ENCODE measurements at regions not wholly inside any gene's neighbourhood (a gene's known extent, or its start where the extent isn't known, plus 50 kb on each side); places are given as distances from the start of the nearest gene placed in this dataset.

GRCh38 chr14:98369344-98369743 is 902.7 kb downstream of the BCL11B start:
- DNase-seq: no peak
- WGBS (ENCODE audit: insufficient coverage, low lambda C conversion rate): no CpG with 5 or more reads among the region's 2 CpGs
- H3K27me3 ChIP-seq (ENCODE audit: control insufficient read depth, insufficient read depth, low read length): no peaks in the 10 kb centered on the region
- H3K9me3 ChIP-seq (ENCODE audit: control insufficient read depth, low read depth, low read length): no peaks in the 10 kb centered on the region
- H3K36me3 ChIP-seq (ENCODE audit: control insufficient read depth, insufficient read depth, low read length): no peaks in the 10 kb centered on the region
- H3K4me1 ChIP-seq (ENCODE audit: control insufficient read depth, insufficient read depth, low read length): no peaks in the 10 kb centered on the region
- H3K4me3 ChIP-seq (ENCODE audit: low read length): no peak overlapping the region
- H3K27ac ChIP-seq (ENCODE audit: low read length): no peak overlapping the region

- no peaks in the 10 kb centered on the region for H3K36me3 ChIP-seq (ENCODE audit: control insufficient read depth, insufficient read depth, low read length)
- no peak for DNase-seq
- no peak overlapping the region for H3K27ac ChIP-seq (ENCODE audit: low read length)
- H3K4me3 ChIP-seq (ENCODE audit: low read length): no peak overlapping the region
- no peaks in the 10 kb centered on the region for H3K9me3 ChIP-seq (ENCODE audit: control insufficient read depth, low read depth, low read length)
- WGBS (ENCODE audit: insufficient coverage, low lambda C conversion rate): no CpG with 5 or more reads among the region's 6 CpGs
- H3K27me3 ChIP-seq (ENCODE audit: control insufficient read depth, insufficient read depth, low read length): no peaks in the 10 kb centered on the region
- H3K4me1 ChIP-seq (ENCODE audit: control insufficient read depth, insufficient read depth, low read length): no peaks in the 10 kb centered on the region
Observed at GRCh38 chr14:98370352-98370751, 901.6 kb downstream of the BCL11B start.

DNA sequence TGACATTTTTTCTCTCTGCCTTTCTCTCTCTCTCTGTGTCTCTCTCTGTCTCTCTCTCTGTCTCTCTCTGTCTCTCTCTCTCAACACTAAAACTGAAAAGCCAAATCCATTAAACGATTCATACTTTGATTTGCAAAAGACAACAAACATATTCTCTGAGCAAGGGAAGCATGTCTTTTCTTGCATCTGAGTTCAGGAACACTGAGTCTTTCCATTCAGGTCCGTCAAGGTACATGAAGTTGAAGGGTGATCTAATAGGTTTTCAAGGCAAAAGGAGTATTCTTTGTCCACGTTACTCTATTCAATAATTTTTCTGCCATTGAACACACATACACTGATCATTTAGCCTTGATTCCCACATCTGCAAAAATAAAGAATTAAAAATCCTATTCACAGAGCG is 900.9 kb downstream of the BCL11B start:
- Histone ChIP-seq H3K27me3 (ENCODE audit: control insufficient read depth, insufficient read depth, low read length) (no peaks in the 10 kb centered on the region), H3K27ac (ENCODE audit: low read length) (no peak overlapping the region), H3K36me3 (ENCODE audit: control insufficient read depth, insufficient read depth, low read length) (no peaks in the 10 kb centered on the region), H3K9me3 (ENCODE audit: control insufficient read depth, low read depth, low read length) (no peaks in the 10 kb centered on the region), H3K4me3 (ENCODE audit: low read length) (no peak overlapping the region), H3K4me1 (ENCODE audit: control insufficient read depth, insufficient read depth, low read length) (no peaks in the 10 kb centered on the region)
- 80% methylated on average over 2 of the region's 4 CpGs for WGBS (ENCODE audit: insufficient coverage, low lambda C conversion rate)
- DNase-seq: no peak

GRCh38 chr14:98374136-98374535 is 897.9 kb downstream of the BCL11B start:
- no peaks in the 10 kb centered on the region for H3K4me1 ChIP-seq (ENCODE audit: control insufficient read depth, insufficient read depth, low read length)
- no peaks in the 10 kb centered on the region for H3K36me3 ChIP-seq (ENCODE audit: control insufficient read depth, insufficient read depth, low read length)
- no peak overlapping the region for H3K4me3 ChIP-seq (ENCODE audit: low read length)
- H3K9me3 ChIP-seq (ENCODE audit: control insufficient read depth, low read depth, low read length): no peaks in the 10 kb centered on the region
- no CpG with 5 or more reads among the region's 10 CpGs for WGBS (ENCODE audit: insufficient coverage, low lambda C conversion rate)
- no peak for DNase-seq
- no peak overlapping the region for H3K27ac ChIP-seq (ENCODE audit: low read length)
- no peaks in the 10 kb centered on the region for H3K27me3 ChIP-seq (ENCODE audit: control insufficient read depth, insufficient read depth, low read length)

DNA sequence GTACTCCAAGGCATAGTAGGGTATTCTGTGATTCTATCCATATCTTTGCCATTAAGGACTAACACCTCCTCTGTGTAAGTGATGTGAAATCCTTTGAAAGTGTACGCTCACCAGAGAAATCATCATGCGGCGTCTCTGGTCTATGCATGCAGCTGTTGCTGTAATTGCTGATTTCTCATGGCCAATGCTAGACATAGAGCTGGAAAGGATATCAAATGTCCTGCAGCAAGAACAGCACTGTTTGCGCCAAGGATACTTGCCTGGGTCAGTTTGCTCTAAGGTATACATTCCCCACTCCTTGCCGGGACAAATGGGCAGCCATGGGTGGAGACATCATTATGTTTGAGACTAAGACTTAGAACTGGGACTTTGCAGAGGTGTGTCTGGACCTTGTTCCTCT is 896.4 kb downstream of the BCL11B start:
- H3K4me1 ChIP-seq (ENCODE audit: control insufficient read depth, insufficient read depth, low read length): no peaks in the 10 kb centered on the region
- no peaks in the 10 kb centered on the region for H3K9me3 ChIP-seq (ENCODE audit: control insufficient read depth, low read depth, low read length)
- no peak for DNase-seq
- no peaks in the 10 kb centered on the region for H3K27me3 ChIP-seq (ENCODE audit: control insufficient read depth, insufficient read depth, low read length)
- no CpG with 5 or more reads among the region's 5 CpGs for WGBS (ENCODE audit: insufficient coverage, low lambda C conversion rate)
- no peak overlapping the region for H3K27ac ChIP-seq (ENCODE audit: low read length)
- H3K4me3 ChIP-seq (ENCODE audit: low read length): no peak overlapping the region
- no peaks in the 10 kb centered on the region for H3K36me3 ChIP-seq (ENCODE audit: control insufficient read depth, insufficient read depth, low read length)

GRCh38 chr14:98379830-98380229 is 892.2 kb downstream of the BCL11B start:
- H3K4me1 ChIP-seq (ENCODE audit: control insufficient read depth, insufficient read depth, low read length): no peaks in the 10 kb centered on the region
- H3K27ac ChIP-seq (ENCODE audit: low read length): no peak overlapping the region
- no peaks in the 10 kb centered on the region for H3K36me3 ChIP-seq (ENCODE audit: control insufficient read depth, insufficient read depth, low read length)
- H3K4me3 ChIP-seq (ENCODE audit: low read length): no peak overlapping the region
- H3K9me3 ChIP-seq (ENCODE audit: control insufficient read depth, low read depth, low read length): no peaks in the 10 kb centered on the region
- no peaks in the 10 kb centered on the region for H3K27me3 ChIP-seq (ENCODE audit: control insufficient read depth, insufficient read depth, low read length)
- DNase-seq: no peak
- 61% methylated on average over 3 of the region's 3 CpGs for WGBS (ENCODE audit: insufficient coverage, low lambda C conversion rate)

DNA sequence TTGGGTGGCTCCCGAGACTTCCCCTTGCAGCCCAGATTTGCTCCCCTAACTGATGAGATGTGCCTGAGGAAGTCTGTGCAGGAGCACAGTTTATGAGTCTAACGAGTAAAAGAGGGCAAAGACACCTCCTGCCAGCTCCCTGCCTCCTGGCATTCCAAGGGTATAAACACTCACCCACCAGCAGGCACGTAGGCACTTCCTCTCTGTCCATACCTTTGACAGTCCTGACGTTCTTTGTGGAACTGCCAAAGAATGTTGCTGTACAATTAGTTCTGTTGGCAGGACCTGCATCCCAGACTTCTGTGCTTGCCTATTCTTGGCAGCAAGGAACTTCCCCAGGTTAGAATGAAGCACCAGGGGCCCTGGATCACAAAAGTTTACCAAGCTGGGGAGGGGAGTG is 889.3 kb downstream of the BCL11B start:
- Histone ChIP-seq H3K27me3 (ENCODE audit: control insufficient read depth, insufficient read depth, low read length) (no peaks in the 10 kb centered on the region), H3K9me3 (ENCODE audit: control insufficient read depth, low read depth, low read length) (no peaks in the 10 kb centered on the region), H3K4me1 (ENCODE audit: control insufficient read depth, insufficient read depth, low read length) (no peaks in the 10 kb centered on the region), H3K36me3 (ENCODE audit: control insufficient read depth, insufficient read depth, low read length) (no peaks in the 10 kb centered on the region), H3K4me3 (ENCODE audit: low read length) (no peak overlapping the region), H3K27ac (ENCODE audit: low read length) (no peak overlapping the region)
- no peak for DNase-seq
- WGBS (ENCODE audit: insufficient coverage, low lambda C conversion rate): no CpG with 5 or more reads among the region's 4 CpGs

DNA sequence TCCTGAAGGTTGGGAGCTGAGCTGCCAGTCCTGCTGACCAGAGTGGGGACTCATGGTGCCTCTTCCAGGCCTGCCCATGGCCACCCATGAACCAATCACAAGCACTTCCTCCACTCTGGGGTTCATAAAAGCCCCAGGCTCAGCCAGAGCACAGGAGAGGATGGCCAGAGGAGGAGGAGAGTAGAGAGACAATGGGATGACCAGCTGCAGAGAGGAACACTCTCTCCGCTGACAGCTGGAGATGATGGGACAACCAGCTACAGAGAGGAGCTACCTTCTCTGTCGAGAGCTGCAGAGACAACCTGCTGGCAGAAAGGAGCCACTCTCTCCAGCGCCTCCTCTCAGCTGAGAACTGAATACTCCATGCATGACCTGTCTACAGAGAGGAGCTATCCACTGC is 886.1 kb downstream of the BCL11B start:
- Histone ChIP-seq H3K4me1 (ENCODE audit: control insufficient read depth, insufficient read depth, low read length) (no peaks in the 10 kb centered on the region), H3K36me3 (ENCODE audit: control insufficient read depth, insufficient read depth, low read length) (no peaks in the 10 kb centered on the region), H3K4me3 (ENCODE audit: low read length) (no peak overlapping the region), H3K27ac (ENCODE audit: low read length) (no peak overlapping the region), H3K9me3 (ENCODE audit: control insufficient read depth, low read depth, low read length) (no peaks in the 10 kb centered on the region), H3K27me3 (ENCODE audit: control insufficient read depth, insufficient read depth, low read length) (no peaks in the 10 kb centered on the region)
- no peak for DNase-seq
- no CpG with 5 or more reads among the region's 3 CpGs for WGBS (ENCODE audit: insufficient coverage, low lambda C conversion rate)

GRCh38 chr14:98391061-98391460 is 880.9 kb downstream of the BCL11B start:
- Histone ChIP-seq H3K9me3 (ENCODE audit: control insufficient read depth, low read depth, low read length) (no peaks in the 10 kb centered on the region), H3K4me3 (ENCODE audit: low read length) (no peak overlapping the region), H3K36me3 (ENCODE audit: control insufficient read depth, insufficient read depth, low read length) (no peaks in the 10 kb centered on the region), H3K4me1 (ENCODE audit: control insufficient read depth, insufficient read depth, low read length) (no peaks in the 10 kb centered on the region), H3K27ac (ENCODE audit: low read length) (no peak overlapping the region), H3K27me3 (ENCODE audit: control insufficient read depth, insufficient read depth, low read length) (no peaks in the 10 kb centered on the region)
- DNase-seq: no peak
- 100% methylated on average over 1 of the region's 3 CpGs for WGBS (ENCODE audit: insufficient coverage, low lambda C conversion rate)

- WGBS (ENCODE audit: insufficient coverage, low lambda C conversion rate): no CpG with 5 or more reads among the region's 4 CpGs
- no peak for DNase-seq
- Histone ChIP-seq H3K27ac (ENCODE audit: low read length) (no peak overlapping the region), H3K36me3 (ENCODE audit: control insufficient read depth, insufficient read depth, low read length) (no peaks in the 10 kb centered on the region), H3K27me3 (ENCODE audit: control insufficient read depth, insufficient read depth, low read length) (no peaks in the 10 kb centered on the region), H3K4me1 (ENCODE audit: control insufficient read depth, insufficient read depth, low read length) (no peaks in the 10 kb centered on the region), H3K4me3 (ENCODE audit: low read length) (no peak overlapping the region), H3K9me3 (ENCODE audit: control insufficient read depth, low read depth, low read length) (no peaks in the 10 kb centered on the region)
Observed at GRCh38 chr14:98393527-98393926, 878.5 kb downstream of the BCL11B start.

DNA sequence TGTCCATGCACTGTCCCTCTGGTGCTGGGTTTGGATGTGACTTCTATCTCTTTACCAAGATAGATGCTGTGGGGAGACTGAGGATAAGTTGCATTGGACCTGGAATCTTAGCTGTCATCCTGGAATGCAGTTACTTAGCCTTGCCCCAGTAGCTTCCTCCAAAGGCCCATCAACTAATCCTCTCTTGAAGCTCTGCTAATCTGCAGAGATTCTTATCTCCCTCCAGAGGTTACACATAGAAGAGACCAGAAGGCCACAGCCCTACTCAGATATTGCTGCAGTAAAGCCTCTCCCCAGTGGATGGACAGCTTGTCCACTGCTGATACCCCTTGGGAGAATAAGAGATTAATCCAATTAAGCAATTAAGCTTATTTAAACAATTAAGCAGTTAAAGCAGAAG is 867.2 kb downstream of the BCL11B start:
- H3K4me1 ChIP-seq (ENCODE audit: control insufficient read depth, insufficient read depth, low read length): no peaks in the 10 kb centered on the region
- no peak overlapping the region for H3K4me3 ChIP-seq (ENCODE audit: low read length)
- H3K9me3 ChIP-seq (ENCODE audit: control insufficient read depth, low read depth, low read length): no peaks in the 10 kb centered on the region
- no peaks in the 10 kb centered on the region for H3K27me3 ChIP-seq (ENCODE audit: control insufficient read depth, insufficient read depth, low read length)
- no peaks in the 10 kb centered on the region for H3K36me3 ChIP-seq (ENCODE audit: control insufficient read depth, insufficient read depth, low read length)
- no peak for DNase-seq
- H3K27ac ChIP-seq (ENCODE audit: low read length): no peak overlapping the region
